GM21423 (cell line): ENCODE measurements at regions not wholly inside any gene's neighbourhood (a gene's known extent, or its start where the extent isn't known, plus 50 kb on each side); places are given as distances from the start of the nearest gene placed in this dataset.
"Not testable (repeated sequence)": the region's sequence is repeated elsewhere in the genome, so short reads cannot be mapped to it uniquely, and the experiment has no call there.

ENCODE experiments used
- ATAC-seq: cut with Tn5 transposase; IDR thresholded peaks from one replicate; pipeline ENCODE4 v1.9.1; 2021; ENCODE audit warnings: mild to moderate bottlenecking, moderate library complexity; ENCODE audit not compliant: unreplicated experiment

GRCh38 chr6:26232306-26232939 is 132.6 kb upstream of the BTN3A2 start:
- no peak for ATAC-seq

GRCh38 chr6:26232940-26233648 is 131.9 kb upstream of the BTN3A2 start:
- peak; percentile 7 for ATAC-seq

GRCh38 chr6:26233649-26234420 is 131.2 kb upstream of the BTN3A2 start:
- peak; percentile 43 for ATAC-seq

GRCh38 chr6:26234421-26235301 is 130.3 kb upstream of the BTN3A2 start:
- ATAC-seq: peak; percentile 43

GRCh38 chr6:26235302-26235670 is 129.7 kb upstream of the BTN3A2 start:
- ATAC-seq: no peak

GRCh38 chr6:26239415-26239814 is 125.6 kb upstream of the BTN3A2 start:
- ATAC-seq: not testable (repeated sequence)

- ATAC-seq: peak; percentile 51
These were observed 124.6 kb upstream of the BTN3A2 start for GRCh38 chr6:26240157-26241032.

- peak; percentile 23 for ATAC-seq
These were observed 123.7 kb upstream of the BTN3A2 start for GRCh38 chr6:26241033-26241895.

- no peak for ATAC-seq
These were observed 121.9 kb upstream of the BTN3A2 start for GRCh38 chr6:26243132-26243531.

DNA sequence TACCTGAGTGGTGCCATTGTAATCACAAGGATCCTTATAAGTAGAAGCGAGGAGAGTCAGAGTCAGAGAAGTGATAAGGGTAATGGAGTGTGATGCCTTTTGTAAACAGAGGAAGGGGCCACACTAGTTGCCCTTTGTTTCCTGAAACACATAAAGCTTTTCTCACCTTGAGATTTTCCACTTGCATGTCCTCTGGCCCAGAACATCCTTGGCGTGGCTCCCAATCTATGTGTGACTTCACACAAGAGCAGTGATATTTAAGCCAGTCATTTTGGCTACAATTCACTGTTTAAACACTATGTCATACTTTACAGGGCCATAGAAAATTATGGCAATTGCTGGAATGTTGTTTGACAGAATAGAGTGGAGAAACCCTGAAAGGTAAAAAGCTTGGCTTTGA is 121.2 kb upstream of the BTN3A2 start:
- ATAC-seq: no peak

DNA sequence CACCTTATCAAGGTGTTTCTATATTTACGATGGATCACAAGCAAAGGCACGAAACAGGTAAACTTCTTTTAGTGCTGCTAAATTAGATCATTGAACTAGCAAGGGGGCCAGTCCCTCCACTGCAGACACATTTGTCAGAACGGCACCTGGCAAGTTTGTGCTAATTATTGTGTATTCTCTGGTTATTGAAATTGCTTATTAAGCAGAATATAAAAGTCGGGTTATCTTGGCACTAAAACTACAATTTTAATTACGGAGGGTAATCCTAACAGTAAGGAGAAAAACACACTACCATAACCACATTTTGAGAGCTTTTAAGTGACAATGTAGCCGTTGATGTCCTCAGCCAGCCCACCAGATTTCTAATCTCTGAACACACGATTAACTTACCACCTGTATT is 118.9 kb upstream of the BTN3A2 start:
- no peak for ATAC-seq

DNA sequence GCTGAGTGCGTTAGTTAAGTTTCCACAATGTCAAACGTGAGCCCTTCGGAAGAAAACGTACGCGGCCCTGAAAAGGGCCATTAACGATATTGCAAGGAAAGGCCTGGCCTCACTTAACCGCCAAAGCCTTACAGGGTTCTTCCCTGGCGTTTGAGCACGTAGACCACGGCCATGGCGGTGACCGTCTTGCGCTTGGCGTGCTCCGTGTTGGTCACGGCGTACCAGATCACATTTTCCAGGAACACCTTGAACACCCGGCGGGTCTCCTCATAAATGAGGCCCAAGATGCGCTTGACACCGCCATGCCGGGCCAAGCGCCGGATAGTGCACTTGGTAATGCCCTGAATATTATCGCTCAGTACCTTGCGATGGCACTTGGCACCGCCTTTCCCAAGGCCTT is 118.4 kb upstream of the BTN3A2 start:
- no peak for ATAC-seq

- peak; percentile 14 for ATAC-seq
These were observed 115.4 kb upstream of the BTN3A2 start for GRCh38 chr6:26249707-26249956.

GRCh38 chr6:26249957-26250697 is 114.9 kb upstream of the BTN3A2 start:
- peak; percentile 43 for ATAC-seq

DNA sequence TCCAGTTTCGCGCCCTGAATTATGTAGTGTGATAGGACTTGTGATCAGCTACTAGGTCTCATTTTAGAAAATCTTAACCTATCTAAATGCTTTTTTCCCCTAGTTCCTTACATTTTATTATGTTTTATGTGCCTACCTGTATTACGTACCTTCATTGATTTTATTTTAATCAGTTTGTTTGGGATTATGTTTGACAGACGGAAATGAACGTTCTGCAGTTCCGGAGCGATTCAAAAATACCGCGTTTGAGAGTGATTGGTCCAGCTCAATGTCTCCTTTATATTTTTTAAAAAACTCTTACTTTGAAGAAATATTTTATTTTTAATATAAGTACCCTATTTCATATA is 114.3 kb upstream of the BTN3A2 start:
- no peak for ATAC-seq

GRCh38 chr6:26251354-26252076 is 113.5 kb upstream of the BTN3A2 start:
- peak; percentile 44 for ATAC-seq

DNA sequence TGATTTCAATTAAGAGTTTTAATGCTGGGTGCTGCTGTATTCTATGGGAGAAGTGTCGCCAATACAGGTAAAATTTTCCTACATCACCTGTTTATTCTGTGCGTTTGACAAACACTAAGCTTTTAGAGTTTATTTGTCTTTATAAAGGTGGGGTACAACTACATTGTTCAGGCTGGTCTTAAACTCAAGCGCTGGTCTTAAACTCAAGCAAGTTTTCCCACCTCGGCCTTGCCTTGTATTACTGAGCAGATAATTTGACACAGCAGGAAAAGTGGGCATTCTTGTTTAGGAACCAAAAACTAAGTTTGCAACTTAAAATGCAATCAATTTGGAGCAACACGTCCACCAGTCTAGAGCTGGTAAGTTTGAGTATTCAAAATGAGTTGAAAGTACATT is 112.9 kb upstream of the BTN3A2 start:
- ATAC-seq: no peak

DNA sequence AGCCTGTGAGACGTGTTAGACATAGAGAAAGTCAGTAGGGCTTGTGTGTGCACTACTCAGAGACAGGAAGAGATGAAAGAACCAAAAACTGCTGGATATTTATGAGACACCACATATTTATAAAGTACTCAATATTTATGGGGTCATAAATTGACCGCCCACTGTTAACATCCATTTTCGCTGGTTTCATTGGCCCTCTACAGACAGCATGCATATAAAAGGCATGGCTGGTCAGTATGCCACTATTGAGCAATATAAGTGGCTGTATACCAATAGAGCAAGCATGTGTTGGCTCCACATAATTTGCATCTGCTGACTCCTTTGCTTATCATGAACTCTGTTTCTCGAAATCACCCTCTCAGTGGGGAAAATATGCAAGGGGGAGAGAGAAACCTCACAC is 110.3 kb upstream of the BTN3A2 start:
- no peak for ATAC-seq
